Peyer's patch (tissue), 4 donors: ENCODE measurements at regions not wholly inside any gene's neighbourhood (a gene's known extent, or its start where the extent isn't known, plus 50 kb on each side); places are given as distances from the start of the nearest gene placed in this dataset.

Experiments
- POLR2A ChIP-seq, 2 donors: fragments of 450-650 bp; IDR thresholded peaks; one replicate each; pipeline ENCODE4 v1.5.1; 2017; ENCODE audit warnings: antibody characterized with exemption in 2 of 2, mild to moderate bottlenecking in 2 of 2, moderate library complexity in 2 of 2
- TF ChIP-seq, protein P1 (sequence below), 6 experiments: fragments of 450-650 bp in 4 of 6; fragments of 200-600 bp in 2 of 6; sonication (generic) in 1 of 6; IDR thresholded peaks; one replicate each; pipeline ENCODE4 v1.5.1; 2017 to 2019; ENCODE audit warnings: antibody characterized with exemption in 6 of 6, mild to moderate bottlenecking in 3 of 6, moderate library complexity in 1 of 6

DNA sequence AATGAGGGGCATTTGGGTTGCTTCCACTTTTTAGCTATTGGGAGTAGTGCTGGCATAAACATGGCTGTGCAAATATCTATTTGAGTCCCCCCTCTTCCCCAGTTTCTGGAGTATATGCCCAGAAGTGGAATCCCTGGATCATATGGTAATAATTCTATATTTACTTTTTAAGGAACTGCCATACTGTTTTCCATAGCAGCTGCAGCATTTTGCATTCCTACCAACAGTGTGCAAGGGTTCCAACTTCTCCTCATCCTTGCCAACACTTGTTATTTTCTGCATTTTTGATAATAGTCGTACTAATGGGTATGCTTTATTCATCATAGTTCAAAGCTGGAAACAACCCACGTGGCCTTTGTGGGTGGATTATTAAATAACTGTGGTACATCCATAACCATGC is 883.5 kb downstream of the TBC1D22A start:
- TF ChIP-seq, protein P1, sequence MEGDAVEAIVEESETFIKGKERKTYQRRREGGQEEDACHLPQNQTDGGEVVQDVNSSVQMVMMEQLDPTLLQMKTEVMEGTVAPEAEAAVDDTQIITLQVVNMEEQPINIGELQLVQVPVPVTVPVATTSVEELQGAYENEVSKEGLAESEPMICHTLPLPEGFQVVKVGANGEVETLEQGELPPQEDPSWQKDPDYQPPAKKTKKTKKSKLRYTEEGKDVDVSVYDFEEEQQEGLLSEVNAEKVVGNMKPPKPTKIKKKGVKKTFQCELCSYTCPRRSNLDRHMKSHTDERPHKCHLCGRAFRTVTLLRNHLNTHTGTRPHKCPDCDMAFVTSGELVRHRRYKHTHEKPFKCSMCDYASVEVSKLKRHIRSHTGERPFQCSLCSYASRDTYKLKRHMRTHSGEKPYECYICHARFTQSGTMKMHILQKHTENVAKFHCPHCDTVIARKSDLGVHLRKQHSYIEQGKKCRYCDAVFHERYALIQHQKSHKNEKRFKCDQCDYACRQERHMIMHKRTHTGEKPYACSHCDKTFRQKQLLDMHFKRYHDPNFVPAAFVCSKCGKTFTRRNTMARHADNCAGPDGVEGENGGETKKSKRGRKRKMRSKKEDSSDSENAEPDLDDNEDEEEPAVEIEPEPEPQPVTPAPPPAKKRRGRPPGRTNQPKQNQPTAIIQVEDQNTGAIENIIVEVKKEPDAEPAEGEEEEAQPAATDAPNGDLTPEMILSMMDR (IDR thresholded peaks at IDR 0.05), result no peak
- no peak for TF ChIP-seq POLR2A (IDR thresholded peaks at IDR 0.05)
